Endodermal cell (in vitro differentiated cells): ENCODE measurements at regions not wholly inside any gene's neighbourhood (a gene's known extent, or its start where the extent isn't known, plus 50 kb on each side); places are given as distances from the start of the nearest gene placed in this dataset.

ENCODE experiments used
- DNase-seq: peaks from one replicate; pipeline ENCODE4 v3.0.0-alpha.2; 2017
- H3K27ac ChIP-seq: 2 replicates; pipeline ENCODE4 v1.5.1; 2013; ENCODE audit warnings: mild to moderate bottlenecking, low read depth, low read length, moderate library complexity
- H3K27me3 ChIP-seq: 2 replicates; pipeline ENCODE4 v1.6.1; 2013; ENCODE audit warnings: mild to moderate bottlenecking, low read length, moderate library complexity; ENCODE audit not compliant: insufficient read depth, control insufficient read depth, poor library complexity, severe bottlenecking
- H3K36me3 ChIP-seq: 2 replicates; pipeline ENCODE4 v1.7.0; 2013; ENCODE audit warnings: mild to moderate bottlenecking, low read length, moderate library complexity; ENCODE audit not compliant: control insufficient read depth, insufficient read depth
- H3K4me1 ChIP-seq: one replicate; pipeline ENCODE4 v1.7.0; 2013; ENCODE audit warnings: low read length; ENCODE audit not compliant: control insufficient read depth, insufficient read depth
- H3K4me3 ChIP-seq: 2 replicates; pipeline ENCODE4 v1.5.1; 2013; ENCODE audit warnings: mild to moderate bottlenecking, low read length, moderate library complexity
- H3K9ac ChIP-seq: 2 replicates; pipeline ENCODE4 v1.6.1; 2013; ENCODE audit warnings: mild to moderate bottlenecking, low read length, moderate library complexity; ENCODE audit not compliant: poor library complexity, severe bottlenecking; ENCODE audit errors: extremely low read depth
- H3K9me3 ChIP-seq: 2 replicates; pipeline ENCODE4 v1.6.1; 2013; ENCODE audit warnings: mild to moderate bottlenecking, low read length, moderate library complexity; ENCODE audit not compliant: control insufficient read depth
- H3K27ac Mint-ChIP-seq: 2 replicates; pipeline ENCODE4 v1.8.0; 2020; ENCODE audit warnings: mixed read lengths
- H3K27me3 Mint-ChIP-seq: 2 replicates; pipeline ENCODE4 v1.8.0; 2021; ENCODE audit warnings: mild to moderate bottlenecking, mixed read lengths; ENCODE audit not compliant: insufficient read depth
- H3K36me3 Mint-ChIP-seq: 2 replicates; pipeline ENCODE4 v1.8.0; 2020; ENCODE audit warnings: low read depth, mixed read lengths
- H3K4me1 Mint-ChIP-seq: 2 replicates; pipeline ENCODE4 v1.8.0; 2020; ENCODE audit warnings: mixed read lengths
- H3K4me3 Mint-ChIP-seq: 2 replicates; pipeline ENCODE4 v1.8.0; 2020; ENCODE audit warnings: mild to moderate bottlenecking, moderate library complexity, mixed read lengths
- H3K9me3 Mint-ChIP-seq: 2 replicates; pipeline ENCODE4 v1.8.0; 2020; ENCODE audit warnings: mild to moderate bottlenecking, mixed read lengths
- WGBS, 2 experiments: methylation state at CpG; one replicate each; pipeline versions ENCODE4 v1.1.5 to v1.1.7; 2013; ENCODE audit warnings: missing lambda C conversion rate in 2 of 2, mixed read lengths in 1 of 2; ENCODE audit not compliant: insufficient coverage in 1 of 2, insufficient read length in 1 of 2; 5-methylcytosine and 5-hydroxymethylcytosine counted together
- TF ChIP-seq, protein P1 (sequence below): fragments of 200-600 bp; sonication (generic); conservative IDR thresholded peaks from 2 replicates; pipeline ENCODE4 v1.5.0; 2021; ENCODE audit warnings: antibody characterized with exemption, mild to moderate bottlenecking

DNA sequence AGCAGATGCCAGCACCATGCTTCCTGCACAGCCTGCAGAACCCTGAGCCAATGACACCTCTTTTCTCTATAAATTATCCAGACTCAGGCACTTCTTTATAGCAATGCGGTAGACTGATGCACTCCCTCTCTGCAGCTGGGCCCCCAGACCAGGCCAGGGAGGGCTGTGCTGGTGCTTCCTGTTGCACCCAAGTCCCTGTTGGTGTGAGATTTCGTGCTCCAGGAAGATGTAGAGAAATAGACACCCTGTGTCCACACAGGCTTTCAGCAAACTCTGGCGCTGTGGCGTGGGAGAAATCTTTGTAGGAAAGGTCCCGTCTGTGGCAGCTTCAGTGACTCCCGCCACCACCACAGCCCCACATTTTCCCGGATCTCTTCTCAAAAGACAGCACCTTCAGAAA is 572.2 kb downstream of the GALR1 start:
- peaks cover 10% of the 10 kb centered on the region for H3K9me3 Mint-ChIP-seq
- peaks cover 1% of the 10 kb centered on the region for H3K36me3 Mint-ChIP-seq
- H3K27me3 Mint-ChIP-seq, result no peaks in the 10 kb centered on the region
- H3K27ac ChIP-seq, result no peak overlapping the region
- no peak overlapping the region for H3K27ac Mint-ChIP-seq
- H3K9ac ChIP-seq, result no peak overlapping the region
- H3K9me3 ChIP-seq, result no peaks in the 10 kb centered on the region
- DNase-seq, result no peak
- H3K27me3 ChIP-seq, result no peaks in the 10 kb centered on the region
- TF ChIP-seq, protein P1, sequence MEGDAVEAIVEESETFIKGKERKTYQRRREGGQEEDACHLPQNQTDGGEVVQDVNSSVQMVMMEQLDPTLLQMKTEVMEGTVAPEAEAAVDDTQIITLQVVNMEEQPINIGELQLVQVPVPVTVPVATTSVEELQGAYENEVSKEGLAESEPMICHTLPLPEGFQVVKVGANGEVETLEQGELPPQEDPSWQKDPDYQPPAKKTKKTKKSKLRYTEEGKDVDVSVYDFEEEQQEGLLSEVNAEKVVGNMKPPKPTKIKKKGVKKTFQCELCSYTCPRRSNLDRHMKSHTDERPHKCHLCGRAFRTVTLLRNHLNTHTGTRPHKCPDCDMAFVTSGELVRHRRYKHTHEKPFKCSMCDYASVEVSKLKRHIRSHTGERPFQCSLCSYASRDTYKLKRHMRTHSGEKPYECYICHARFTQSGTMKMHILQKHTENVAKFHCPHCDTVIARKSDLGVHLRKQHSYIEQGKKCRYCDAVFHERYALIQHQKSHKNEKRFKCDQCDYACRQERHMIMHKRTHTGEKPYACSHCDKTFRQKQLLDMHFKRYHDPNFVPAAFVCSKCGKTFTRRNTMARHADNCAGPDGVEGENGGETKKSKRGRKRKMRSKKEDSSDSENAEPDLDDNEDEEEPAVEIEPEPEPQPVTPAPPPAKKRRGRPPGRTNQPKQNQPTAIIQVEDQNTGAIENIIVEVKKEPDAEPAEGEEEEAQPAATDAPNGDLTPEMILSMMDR, result no peak
- no peak overlapping the region for H3K4me3 ChIP-seq
- WGBS, 2 experiments, result 90 to 93% methylated on average over 4 to 7 of the region's 7 CpGs
- H3K36me3 ChIP-seq, result no peaks in the 10 kb centered on the region
- no peaks in the 10 kb centered on the region for H3K4me1 Mint-ChIP-seq
- no peak overlapping the region for H3K4me3 Mint-ChIP-seq
- H3K4me1 ChIP-seq, result no peaks in the 10 kb centered on the region

DNA sequence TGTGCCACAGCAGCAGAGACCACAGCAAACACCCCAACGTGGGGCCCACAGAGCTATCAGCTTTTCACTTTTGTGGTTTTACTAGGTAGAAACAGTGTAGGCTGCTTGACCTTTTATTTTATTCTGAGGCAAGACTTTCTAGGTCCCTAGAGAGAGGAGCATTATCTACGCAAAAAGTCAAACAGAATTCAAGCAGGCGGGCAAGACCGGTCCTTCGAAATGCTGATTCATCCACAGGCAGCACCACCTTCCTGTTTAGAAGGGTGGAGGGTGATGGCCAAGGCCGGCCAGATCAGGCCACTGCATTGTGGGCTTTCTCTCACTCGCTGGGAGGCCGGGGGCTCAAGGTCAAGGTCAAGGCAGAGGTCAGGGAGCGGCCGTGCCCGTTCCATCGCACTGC is 573.0 kb downstream of the GALR1 start:
- peaks cover 10% of the 10 kb centered on the region for H3K9me3 Mint-ChIP-seq
- H3K27ac Mint-ChIP-seq, result no peak overlapping the region
- H3K27me3 Mint-ChIP-seq, result no peaks in the 10 kb centered on the region
- H3K27ac ChIP-seq, result no peak overlapping the region
- peaks cover 1% of the 10 kb centered on the region for H3K36me3 Mint-ChIP-seq
- TF ChIP-seq, protein P1, result no peak
- H3K4me1 ChIP-seq, result no peaks in the 10 kb centered on the region
- H3K27me3 ChIP-seq, result no peaks in the 10 kb centered on the region
- WGBS, 2 experiments, result 78 to 87% methylated on average over 5 to 12 of the region's 12 CpGs
- H3K9me3 ChIP-seq, result no peaks in the 10 kb centered on the region
- no peak overlapping the region for H3K4me3 Mint-ChIP-seq
- H3K9ac ChIP-seq, result no peak overlapping the region
- no peak overlapping the region for H3K4me3 ChIP-seq
- H3K4me1 Mint-ChIP-seq, result no peaks in the 10 kb centered on the region
- DNase-seq, result no peak
- H3K36me3 ChIP-seq, result no peaks in the 10 kb centered on the region

DNA sequence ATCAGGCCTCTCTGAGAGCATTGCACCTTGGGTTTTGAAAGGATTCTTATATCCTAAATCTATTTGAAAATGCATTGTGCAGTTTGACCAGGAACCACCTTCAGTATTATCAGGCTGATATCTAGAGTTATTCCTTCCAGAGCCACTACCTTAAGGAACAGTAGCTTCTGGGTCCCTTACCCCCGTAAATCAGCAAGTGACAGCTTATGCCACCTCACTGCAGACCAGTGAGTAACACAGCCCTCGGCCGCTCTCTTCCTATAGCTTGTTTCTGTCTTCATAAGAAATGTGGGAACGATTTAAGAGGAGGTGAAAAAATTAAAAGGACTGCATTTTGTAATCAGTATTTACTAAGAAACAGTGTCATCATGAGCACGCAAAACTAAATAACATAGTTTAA is 584.2 kb downstream of the GALR1 start:
- H3K9ac ChIP-seq, result no peak overlapping the region
- H3K36me3 ChIP-seq, result no peaks in the 10 kb centered on the region
- Mint-ChIP-seq H3K9me3 (no peaks in the 10 kb centered on the region), H3K27me3 (no peaks in the 10 kb centered on the region), H3K36me3 (no peaks in the 10 kb centered on the region), H3K27ac (no peak overlapping the region), H3K4me3 (no peak overlapping the region), H3K4me1 (no peaks in the 10 kb centered on the region)
- 86 to 91% methylated on average over 3 to 5 of the region's 5 CpGs for WGBS, 2 experiments
- H3K4me3 ChIP-seq, result no peak overlapping the region
- H3K27me3 ChIP-seq, result no peaks in the 10 kb centered on the region
- H3K9me3 ChIP-seq, result no peaks in the 10 kb centered on the region
- DNase-seq, result no peak
- H3K27ac ChIP-seq, result no peak overlapping the region
- TF ChIP-seq, protein P1, result no peak
- no peaks in the 10 kb centered on the region for H3K4me1 ChIP-seq
